Hypothalamus (tissue), 51 donors: ENCODE measurements at regions not wholly inside any gene's neighbourhood (a gene's known extent, or its start where the extent isn't known, plus 50 kb on each side); places are given as distances from the start of the nearest gene placed in this dataset.

Experiments
- DNase-seq, 51 donors: peaks; one replicate each; lab custom pipeline; 2025; lab: John Stamatoyannopoulos, UW

GRCh38 chr5:6831678-6832671 lies 118.7 kb downstream of the TENT4A start:
- DNase-seq: no peak

- DNase-seq: no peak
Observed at GRCh38 chr5:6832994-6833393, 119.8 kb downstream of the TENT4A start.

- no peak for DNase-seq
Observed at GRCh38 chr5:6833406-6833805, 120.2 kb downstream of the TENT4A start.

- no peak for DNase-seq
Observed at GRCh38 chr5:6837095-6837494, 123.9 kb downstream of the TENT4A start.

- no peak for DNase-seq
Observed at GRCh38 chr5:6837519-6838110, 124.4 kb downstream of the TENT4A start.

- DNase-seq: no peak
Observed at GRCh38 chr5:6838736-6839135, 125.5 kb downstream of the TENT4A start.

- no peak for DNase-seq
Observed at GRCh38 chr5:6840136-6840793, 127.0 kb downstream of the TENT4A start.

- DNase-seq: no peak
Observed at GRCh38 chr5:6843335-6843734, 130.1 kb downstream of the TENT4A start.

GRCh38 chr5:6843821-6844220 lies 130.6 kb downstream of the TENT4A start:
- no peak for DNase-seq

GRCh38 chr5:6845856-6846255 lies 132.6 kb downstream of the TENT4A start:
- no peak for DNase-seq

GRCh38 chr5:6847870-6848269 lies 134.6 kb downstream of the TENT4A start:
- no peak for DNase-seq

- DNase-seq: peak in 1 of 51 donors; percentile 24
Observed at GRCh38 chr5:6849316-6850105, 136.3 kb downstream of the TENT4A start.

GRCh38 chr5:6850106-6850432 lies 136.8 kb downstream of the TENT4A start:
- DNase-seq: no peak

GRCh38 chr5:6856653-6857052 lies 143.4 kb downstream of the TENT4A start:
- no peak for DNase-seq

GRCh38 chr5:6858419-6858818 lies 145.2 kb downstream of the TENT4A start:
- DNase-seq: no peak

- peak in 1 of 51 donors; percentile 14 for DNase-seq
Observed at GRCh38 chr5:6859023-6859422, 145.8 kb downstream of the TENT4A start.

- no peak for DNase-seq
Observed at GRCh38 chr5:6859951-6860638, 146.9 kb downstream of the TENT4A start.

- DNase-seq: no peak
Observed at GRCh38 chr5:6861036-6861435, 147.8 kb downstream of the TENT4A start.

GRCh38 chr5:6861667-6862066 lies 148.4 kb downstream of the TENT4A start:
- DNase-seq: peak in 1 of 51 donors; percentile 8

- no peak for DNase-seq
Observed at GRCh38 chr5:6862306-6862705, 149.1 kb downstream of the TENT4A start.
